Activated T-cell treated with anti-CD3 and anti-CD28 coated beads for 1 hour (primary cell): ENCODE measurements at regions not wholly inside any gene's neighbourhood (a gene's known extent, or its start where the extent isn't known, plus 50 kb on each side); places are given as distances from the start of the nearest gene placed in this dataset.
"Not testable (repeated sequence)": the region's sequence is repeated elsewhere in the genome, so short reads cannot be mapped to it uniquely, and the experiment has no call there.

Source experiments
- DNase-seq: peaks from one replicate; pipeline ENCODE4 v3.0.0-alpha.2; 2020; ENCODE audit warnings: low read depth

DNA sequence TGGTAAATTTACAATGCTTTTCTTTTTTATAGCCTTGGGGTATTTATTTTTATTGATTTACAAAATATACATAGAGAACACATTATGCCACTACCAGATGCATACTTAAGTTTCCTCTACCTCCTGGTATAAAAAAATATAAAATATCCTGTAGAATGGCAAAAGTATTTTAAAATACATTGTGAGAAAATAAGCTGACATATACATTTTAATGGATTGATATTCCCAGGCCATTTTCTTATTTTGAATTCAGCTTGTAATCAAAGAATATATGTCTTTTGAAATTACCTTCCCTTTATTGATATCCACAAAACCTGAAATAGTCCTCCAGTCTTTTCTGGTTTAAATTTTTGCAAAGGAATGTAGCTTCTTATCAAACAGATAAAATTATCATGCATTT, 923.9 kb downstream of the CDH18 start:
- no peak for DNase-seq

DNA sequence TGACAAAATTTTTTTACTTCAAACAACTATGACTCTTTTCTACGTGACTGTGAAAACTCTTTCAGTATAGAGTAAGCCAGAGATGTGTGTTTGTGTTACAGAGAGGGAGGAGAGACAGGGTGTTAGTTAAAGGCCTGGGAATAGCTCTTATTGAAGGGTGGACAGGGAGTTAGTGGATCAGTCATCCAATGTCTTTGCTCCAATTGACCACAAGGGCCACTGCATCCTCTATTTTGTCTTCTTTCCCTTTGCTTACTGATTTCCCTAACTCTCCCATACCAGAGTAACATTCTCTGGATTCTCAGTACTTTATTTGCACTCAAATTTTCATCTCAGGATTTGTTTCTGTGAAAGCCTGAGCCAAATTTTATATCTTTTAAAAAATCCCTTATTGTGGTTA, 920.3 kb downstream of the CDH18 start:
- DNase-seq: no peak

DNA sequence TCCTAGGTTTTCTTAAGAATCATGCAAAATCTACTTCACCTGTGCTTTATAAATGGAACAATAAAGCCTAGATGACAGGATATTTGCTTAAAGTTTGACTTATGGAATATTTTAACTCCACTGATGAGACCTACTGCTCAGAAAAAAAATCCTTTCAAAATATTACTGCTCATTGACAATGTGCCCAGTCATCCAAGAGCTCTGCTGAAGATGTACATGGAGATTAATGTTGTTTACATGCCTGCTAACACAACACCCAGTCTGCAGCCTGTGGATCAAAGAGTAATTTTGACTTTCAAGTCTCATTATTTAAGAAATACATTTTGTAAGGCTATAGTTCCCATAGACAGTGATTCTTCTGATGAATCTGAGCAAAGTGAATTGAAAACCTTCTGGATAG, 889.6 kb downstream of the CDH18 start:
- no peak for DNase-seq

DNA sequence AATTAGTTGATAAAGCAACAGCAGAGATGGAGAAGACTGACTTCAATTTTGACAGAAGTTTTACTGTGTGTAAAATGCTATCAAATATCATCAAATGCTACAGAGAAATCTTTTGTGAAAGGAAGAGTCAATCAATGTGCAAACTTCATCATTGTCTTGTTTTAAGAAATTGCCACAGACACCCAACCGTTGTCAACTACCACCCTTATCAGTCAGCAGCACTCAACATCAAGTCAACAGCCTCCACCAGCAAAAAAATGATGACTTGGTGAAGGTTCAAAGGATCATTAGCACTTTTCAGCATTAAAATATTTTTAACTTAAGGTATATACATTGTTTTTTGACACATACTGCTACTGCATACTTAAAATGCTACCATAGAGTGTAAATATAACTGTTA, 888.8 kb downstream of the CDH18 start:
- no peak for DNase-seq

DNA sequence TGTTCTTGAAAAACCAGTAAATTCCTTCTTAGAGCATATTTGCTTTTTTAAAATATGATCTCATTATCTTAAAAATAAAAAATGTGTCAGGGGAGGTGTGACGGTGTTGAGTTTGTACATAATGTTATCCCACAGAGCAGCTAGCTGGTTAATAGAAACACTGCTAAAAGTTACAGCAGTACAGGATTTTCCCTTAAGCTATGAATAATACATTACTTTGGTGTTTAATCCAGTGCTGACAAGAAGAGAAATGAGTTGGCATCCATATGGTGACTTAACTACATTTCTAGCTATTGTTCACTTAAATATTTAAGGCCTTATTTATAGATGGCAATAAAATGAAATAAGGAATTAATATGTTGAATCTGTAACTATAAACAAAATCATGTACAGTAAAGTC, 883.1 kb downstream of the CDH18 start:
- no peak for DNase-seq

DNA sequence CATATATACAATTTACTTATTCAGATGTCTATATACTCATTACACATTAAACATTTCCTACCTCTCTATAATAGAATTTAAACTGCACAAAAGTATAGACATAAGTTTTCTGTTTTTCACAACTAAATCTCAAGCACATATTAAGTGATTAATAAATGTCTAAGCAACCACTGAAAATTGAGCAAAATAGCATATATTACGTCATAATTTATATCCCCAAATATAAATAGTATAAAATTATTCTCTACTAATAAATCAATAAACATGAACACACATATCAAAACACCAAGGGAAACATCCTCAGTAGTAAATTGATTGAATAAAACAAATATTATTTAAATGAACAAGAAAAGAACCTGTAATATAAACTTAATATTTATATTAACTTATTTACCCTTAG, 865.1 kb downstream of the CDH18 start:
- DNase-seq: no peak

DNA sequence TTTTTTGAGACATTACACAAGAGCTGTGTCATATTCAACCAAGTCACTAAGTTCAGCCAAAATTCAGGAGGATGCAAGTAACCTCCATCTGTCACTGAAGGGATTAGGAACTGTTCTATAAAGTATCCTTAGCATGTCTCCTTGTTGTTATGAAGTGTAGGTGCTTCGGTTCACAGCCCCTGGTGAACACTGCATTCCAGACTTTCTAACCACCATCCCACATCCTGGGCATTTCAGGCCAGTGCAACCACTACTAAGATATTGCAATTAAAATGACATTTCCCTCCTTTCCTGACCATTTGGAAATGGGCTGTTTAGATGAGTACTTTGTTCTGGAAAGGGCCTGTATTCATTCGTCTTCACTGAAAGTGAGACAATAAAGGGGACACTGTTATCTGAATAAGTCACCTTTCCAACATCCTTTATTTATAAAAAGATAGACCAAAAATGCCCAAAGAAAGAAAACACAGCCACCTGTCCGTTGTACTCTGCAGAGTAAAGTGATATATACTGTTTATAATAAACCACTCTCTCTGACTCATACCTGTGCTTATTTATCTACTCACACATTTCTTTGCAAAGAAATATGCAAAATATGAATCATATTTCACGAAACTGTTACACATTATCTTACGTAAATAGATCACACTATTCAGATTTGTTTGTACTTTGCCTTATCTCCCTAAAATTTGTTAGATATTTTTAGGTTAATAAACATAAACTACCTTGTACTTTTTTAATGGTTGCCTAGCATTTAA, 861.9 kb downstream of the CDH18 start:
- DNase-seq: no peak

DNA sequence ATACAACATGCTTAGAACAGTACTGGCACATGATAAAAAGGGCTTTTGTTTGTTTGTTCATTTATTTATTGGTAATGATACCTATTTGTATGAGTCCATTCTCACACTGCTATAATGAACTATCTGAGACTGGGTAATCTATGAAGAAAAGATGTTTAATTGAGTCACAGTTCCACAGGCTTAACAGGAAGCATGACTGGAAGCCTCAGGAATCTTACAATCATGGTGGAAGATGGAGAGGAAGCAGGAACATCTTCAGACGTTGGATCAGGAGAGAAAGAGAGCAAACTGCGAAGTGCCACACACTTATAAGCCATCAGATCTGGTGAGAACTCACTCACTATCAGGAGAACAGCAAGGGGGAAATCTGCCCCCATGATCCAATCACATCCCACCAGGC, 847.7 kb downstream of the CDH18 start:
- DNase-seq: no peak

DNA sequence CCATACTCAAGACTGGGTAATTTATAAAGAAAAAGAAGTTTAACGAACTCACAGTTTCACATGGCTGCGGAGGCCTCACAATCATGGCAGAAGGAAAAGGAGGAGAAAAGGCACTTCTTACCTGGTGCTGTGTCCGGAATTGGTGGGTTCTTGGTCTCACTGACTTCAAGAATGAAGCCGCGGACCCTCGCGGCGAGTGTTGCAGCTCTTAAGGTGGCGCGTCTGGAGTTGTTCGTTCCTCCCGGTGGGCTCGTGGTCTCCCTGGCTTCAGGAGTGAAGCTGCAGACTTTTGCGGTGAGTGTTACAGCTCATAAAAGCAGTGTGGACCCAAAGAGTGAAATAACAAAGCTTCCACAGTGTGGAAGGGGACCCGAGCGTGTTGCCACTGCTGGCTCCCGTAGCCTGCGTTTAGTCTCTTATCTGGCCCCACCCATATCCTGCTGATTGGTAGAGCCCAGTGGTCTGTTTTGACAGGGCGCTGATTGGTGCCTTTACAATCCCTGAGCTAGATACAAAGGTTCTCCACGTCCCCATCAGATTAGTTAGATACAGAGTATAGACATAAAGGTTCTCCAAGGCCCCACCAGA, 846.0 kb downstream of the CDH18 start:
- DNase-seq: not testable (repeated sequence)

DNA sequence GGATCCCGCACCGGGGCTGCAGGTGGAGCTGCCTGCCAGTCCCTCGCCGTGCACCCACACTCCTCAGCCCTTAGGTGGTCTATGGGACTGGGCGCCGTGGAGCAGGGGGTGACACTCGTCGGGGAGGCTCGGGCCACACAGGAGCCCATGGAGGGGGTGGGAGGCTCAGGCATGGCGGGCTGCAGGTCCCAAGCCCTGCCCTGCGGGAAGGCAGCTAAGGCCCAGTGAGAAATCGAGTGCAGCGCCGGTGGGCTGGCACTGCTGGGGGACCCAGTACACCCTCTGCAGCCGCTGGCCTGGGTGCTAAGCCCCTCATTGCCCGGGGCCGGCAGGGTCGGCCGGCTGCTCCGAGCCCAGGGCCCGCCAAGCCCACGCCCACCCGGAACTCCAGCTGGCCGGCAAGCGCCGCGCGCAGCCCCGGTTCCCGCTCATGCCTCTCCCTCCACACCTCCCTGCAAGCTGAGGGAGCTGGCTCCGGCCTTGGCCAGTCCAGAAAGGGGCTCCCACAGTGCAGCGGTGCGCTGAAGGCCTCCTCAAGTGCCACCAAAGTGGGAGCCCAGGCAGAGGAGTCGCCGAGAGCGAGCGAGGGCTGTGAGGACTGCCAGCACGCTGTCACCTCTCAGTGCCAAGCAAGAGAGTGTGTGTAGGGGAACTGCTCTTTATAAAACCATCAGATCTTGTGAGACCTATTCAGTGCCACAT, 845.1 kb downstream of the CDH18 start:
- DNase-seq: not testable (repeated sequence)

DNA sequence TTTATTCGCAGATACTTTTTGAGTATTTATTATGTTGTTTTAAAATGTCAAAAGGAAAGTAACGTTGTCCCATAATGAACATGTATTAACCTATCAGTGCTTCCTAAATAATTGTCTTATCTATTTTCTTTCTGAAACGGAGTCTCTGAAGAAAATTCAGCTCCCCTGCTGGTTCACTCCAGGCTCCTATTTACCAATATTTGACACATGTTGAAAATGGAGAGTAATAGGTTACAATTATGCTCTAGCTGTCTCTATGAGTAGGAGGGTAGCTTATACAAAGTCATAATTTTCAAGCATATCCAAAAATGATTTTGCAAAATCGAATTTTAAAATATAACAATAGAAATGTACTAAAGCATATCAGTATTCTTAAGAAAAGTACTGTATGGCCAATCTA, 844.1 kb downstream of the CDH18 start:
- no peak for DNase-seq

DNA sequence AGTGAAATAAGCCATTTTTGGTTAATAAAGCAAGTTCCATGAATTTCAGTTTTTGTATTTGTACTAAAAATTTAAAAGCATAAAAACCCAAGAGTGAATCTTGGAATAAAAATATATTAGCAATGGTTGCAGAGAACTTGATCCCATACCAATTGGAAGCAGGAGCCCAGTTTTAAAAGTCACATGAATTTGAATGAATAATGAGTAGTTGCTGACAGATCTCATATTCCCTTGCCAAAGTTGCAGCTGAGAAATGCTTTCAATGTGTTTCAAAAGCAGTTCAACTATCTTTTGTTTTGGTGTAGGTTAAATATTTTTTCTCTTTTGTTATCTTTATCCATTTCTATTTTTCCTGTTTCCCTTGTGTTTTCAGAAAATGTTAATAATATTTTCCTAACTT, 818.6 kb downstream of the CDH18 start:
- no peak for DNase-seq

DNA sequence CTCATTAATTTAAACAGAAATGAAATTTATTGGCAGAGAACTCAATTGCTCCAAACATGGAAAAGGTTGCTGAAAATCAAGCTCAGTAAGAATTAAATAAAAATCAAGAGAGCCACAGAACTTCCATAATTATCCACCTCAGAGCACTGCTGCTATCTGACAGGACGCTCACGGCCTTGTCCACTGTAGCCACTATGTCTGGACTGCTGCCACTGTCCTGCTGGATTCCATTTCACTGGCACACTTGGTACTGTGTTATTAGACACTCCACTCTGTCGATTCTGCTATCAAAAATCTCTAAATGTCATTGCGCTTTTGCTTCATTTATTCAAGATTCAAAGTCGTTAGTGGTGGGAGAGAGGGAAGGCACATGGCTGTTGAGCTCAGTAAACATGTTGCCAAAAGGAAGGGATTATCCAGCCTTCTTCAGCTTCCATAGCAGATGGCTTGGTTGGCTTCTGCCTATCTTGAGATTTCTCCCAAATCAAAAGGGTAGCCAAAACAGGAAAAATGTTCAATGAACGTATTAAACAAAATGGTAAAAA, 815.0 kb downstream of the CDH18 start:
- DNase-seq: no peak

DNA sequence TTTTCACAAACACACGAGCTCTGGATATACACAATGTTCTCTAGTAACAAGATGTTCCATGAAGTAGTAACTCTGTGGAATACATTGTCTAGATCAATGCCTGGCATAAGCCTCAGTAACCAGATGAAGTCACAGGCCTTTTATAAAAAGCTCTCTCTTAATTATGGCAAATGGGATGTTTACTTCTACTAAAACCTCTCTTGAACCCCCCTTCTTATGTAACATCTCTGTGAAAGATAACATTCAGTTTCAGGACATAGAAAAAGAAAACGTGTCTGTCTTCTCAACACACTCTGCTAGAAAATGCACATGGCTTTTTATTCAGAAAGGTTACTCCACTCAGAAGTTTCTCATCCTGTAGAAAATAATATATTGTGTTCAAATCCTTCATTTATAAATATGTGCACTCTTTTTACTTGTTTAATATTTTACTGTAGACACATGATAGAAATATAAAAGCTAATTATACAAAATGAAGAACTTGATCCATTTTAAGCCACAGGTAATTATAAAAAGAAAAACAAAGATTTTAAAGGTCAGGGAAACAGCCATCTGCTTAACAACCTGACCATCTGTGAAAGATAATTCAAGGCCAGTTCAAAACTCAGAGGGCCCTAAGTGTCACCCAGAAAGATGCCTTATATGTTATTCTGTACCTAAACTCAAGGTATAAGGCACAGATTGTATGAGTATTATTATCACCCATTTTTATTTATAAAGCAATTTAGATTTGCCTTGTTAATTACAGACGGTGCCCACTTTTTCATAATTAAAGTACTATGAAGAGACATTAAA, 812.0 kb downstream of the CDH18 start:
- no peak for DNase-seq

DNA sequence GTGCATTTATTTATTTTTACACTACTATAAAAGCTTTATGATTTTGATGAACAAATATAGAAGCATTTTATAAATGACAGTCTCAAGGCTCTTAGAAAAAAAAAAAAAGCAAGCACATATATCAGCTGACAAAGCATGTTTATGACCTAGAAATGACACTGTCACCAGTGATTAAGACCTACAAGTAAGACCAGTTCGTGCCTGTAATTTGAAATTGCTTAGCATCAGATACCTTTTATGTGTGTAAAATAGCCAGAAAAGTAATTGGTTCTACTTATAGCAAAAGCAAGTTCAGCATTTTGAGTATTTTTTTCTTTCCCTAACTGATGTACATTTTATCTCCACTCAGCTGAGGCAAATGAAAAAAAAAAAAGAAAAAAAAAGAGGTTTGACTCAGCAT, 808.4 kb downstream of the CDH18 start:
- no peak for DNase-seq

DNA sequence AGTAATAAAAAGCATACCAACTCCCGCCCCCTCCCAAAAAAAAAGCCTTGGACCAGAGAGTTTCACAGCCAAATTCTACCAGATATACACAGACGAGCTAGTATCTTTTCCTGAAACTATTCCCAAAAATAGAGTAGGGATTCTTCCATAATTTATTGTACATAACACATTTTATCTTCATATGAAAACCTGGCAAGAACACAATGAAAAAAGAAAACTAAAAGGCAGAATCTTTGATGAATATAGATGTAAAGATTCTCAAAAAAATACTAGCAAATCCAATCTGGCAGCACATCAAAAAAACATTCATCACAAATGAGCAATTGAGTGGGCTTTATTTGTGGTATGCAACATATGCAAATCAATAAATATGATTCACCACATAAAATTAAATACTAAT, 798.8 kb downstream of the CDH18 start:
- DNase-seq: no peak

DNA sequence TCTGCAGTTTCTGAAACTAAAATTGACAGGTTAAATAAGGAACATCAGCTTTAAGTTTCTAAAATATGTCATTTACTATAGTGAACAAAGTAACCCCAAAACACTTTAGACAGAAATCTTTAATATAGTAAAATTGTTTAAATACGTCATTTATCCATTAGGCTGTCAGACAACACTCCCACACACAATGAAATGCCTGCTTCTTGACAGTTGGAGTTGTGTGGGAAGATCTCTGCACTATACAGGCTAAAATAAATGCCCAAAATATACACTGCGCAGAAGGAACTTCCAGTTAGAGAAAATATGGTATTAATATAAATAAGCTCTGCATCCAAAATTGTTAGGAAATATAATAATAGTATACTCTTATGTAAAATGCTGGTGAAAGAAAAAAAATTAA, 794.4 kb downstream of the CDH18 start:
- no peak for DNase-seq

DNA sequence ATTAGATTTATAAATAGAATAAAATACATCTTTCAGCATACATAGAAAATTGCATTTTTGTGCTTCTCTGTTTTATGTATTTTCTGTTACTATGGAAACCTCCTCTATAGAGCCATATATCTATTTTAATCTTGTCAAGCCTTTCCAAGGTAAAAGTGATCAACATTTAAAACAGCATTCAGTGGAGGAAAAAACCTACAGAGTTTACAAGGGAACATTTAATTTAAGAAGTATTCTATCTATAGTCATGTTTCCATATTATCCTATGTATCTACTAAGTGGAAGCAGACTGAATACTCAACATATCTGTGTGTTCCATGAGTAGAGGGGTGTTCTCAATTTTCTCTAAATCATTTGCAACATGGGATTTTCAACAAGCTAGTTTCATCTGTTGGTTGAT, 791.4 kb downstream of the CDH18 start:
- DNase-seq: no peak

DNA sequence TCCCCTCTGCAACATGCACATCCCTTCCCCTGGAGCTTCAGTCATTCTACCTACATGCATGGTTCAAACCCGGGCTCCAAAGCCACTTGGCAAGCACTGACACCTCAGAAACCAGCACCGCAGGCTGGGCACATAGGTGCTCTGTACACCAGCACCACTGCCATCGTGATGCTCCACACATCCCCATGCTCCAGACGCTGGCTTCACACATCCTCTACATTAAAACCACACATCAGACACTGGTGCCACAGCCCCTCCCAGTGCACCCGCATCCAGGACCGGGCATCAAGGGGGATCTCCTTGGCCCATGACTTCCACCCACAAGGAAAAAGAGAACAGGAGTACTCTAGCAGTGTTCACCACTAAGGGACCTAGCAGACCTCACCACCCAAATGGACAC, 787.7 kb downstream of the CDH18 start:
- no peak for DNase-seq

DNA sequence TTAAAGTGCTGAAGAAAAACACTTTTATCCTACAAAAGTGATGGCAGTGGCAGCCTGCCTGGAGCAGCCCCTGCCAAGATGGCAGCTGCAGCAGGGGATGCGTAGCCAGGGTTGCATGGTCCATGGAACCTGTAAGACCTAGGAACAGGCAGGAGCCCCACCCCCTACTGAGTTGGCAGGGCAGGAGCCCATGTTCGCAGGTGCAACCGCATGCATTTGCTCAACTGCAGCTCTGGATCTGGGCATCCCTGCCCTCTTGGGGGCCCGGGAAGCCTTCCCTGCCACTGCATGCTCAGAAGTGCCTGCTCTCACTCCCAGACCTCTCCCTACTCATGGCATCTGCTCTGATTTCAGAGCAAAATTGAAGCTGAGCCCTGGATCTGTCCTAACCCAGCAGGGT, 779.6 kb downstream of the CDH18 start:
- no peak for DNase-seq

DNA sequence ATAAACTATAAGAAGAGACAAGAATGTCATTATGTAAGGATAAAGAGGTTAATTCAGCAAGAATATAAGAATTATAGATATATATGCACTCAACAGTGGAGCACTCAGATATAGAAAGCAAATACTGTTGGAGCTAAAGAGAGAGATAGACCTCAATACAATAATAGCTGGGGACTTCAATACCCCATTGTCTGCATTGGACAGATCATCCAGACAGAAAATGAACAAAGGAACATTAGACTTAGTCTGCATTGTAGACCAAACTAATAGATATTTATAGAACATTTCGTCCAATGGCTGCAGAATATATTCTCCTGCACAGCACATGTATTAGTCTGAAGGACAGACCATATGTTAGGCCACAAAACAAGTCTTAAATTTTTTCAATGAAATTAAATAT, 777.1 kb downstream of the CDH18 start:
- no peak for DNase-seq

DNA sequence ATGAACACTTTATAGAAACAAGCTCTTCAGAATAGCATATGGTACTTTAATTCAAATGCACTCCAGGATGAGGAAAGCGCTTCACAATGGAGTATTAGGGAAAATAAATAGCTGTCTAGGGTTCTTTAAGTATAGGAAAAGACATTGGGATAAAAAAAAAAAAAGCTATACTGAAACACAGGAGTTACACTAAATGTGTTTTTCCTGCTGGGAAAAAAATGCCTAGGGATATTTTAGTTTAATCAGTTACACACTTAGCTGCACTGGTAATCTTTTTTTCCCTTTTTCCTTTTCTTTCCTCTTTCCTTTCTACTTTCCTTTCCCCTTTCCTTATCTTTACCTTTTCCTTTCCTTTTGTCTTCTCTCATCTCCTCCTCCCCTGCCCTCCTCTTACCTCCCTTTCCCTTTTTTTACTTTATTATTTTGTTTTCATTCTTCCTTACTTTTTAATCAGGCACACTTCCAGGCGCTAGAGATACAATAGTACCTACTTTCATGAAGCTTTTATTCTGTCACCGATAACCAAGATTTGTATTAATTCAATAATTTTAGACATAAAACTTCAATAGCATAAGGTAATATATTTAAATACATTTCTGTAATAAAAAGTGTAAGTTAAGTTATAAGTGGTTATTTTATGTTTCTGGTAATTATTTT, 758.7 kb downstream of the CDH18 start:
- no peak for DNase-seq
